Iris pigment epithelial cell (primary cell): ENCODE measurements at regions not wholly inside any gene's neighbourhood (a gene's known extent, or its start where the extent isn't known, plus 50 kb on each side); places are given as distances from the start of the nearest gene placed in this dataset.
A peak's percentile ranks its signal among the peaks of the same experiment; 100 is the strongest.
"Not testable (repeated sequence)": the region's sequence is repeated elsewhere in the genome, so short reads cannot be mapped to it uniquely, and the experiment has no call there.

ENCODE experiments used
- DNase-seq: peaks from one replicate; pipeline ENCODE4 v3.0.0-alpha.2; 2011; ENCODE audit warnings: low read depth

DNA sequence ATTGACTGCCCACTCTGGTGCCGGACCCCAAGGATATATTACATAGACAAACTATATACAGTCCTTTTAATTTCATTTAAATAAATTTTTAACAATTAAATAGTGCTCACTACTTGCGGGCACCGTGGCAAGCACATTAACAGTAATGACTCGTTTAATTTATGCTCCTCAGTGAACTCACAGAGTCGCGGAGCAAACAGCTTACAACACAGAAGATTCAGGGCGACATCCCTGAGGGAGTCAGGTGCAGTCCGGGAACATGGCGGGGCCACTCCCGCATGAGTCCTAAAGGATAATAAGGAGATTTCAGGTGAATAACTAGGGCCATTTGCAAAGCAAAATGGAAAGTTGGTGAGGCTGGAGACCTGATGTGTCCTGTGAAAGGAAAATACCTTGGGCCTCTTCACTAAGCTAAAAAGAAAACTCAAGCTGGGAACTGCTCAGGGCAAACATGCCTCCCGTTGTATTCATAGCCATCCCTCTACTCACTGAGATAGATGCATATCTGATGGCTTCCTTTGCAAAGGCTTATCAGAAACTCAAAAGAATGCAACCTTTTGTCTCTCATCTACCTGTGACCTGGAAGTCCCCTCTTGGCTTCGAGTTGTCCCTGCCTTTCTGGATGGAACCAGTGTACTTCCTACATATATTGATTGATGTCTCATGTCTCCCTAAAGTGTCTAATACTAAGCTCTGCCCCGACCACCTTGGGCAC lies 125.6 kb downstream of the KLF6 start:
- DNase-seq: no peak

DNA sequence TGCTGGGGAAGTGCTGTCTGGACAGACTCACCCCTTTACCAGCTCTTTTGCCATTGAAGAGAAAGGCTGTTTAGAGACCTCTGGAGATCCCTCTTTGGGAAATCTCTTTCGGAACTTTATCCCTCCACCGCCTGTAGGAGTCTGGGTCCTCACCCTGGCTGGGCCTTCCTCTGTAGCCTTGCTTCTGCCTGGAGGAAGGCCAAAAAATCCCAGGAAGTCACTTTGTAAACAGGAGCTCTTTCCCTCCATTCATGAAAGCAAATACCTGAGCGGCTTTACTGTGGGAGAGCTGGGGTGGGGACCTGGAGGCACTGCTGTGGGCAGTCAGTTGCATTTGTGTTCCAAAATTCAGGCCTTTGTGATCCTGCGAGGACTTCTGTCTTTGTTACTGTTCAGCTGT lies 126.2 kb downstream of the KLF6 start:
- no peak for DNase-seq

GRCh38 chr10:3656214-3656613 lies 128.8 kb downstream of the KLF6 start:
- no peak for DNase-seq

GRCh38 chr10:3655528-3655927 lies 129.5 kb downstream of the KLF6 start:
- no peak for DNase-seq

DNA sequence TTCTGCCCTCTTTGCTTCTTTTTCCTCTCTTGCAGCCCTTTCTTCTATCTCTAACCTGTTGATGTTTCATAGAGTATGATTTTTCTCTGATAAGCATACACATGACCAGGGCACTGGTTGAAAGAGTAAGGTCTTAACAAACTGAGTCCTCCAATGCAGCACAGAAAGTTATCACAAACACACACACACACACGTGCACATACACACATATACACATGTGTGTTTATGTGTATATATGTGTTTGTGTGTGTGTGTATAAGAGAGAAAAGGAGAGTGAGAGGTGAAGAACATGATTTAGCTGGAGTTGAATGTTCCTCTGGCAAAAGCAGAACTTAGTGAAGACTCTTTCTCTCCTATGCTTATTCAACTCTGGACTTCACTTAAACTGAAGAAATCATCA lies 130.0 kb downstream of the KLF6 start:
- no peak for DNase-seq

DNA sequence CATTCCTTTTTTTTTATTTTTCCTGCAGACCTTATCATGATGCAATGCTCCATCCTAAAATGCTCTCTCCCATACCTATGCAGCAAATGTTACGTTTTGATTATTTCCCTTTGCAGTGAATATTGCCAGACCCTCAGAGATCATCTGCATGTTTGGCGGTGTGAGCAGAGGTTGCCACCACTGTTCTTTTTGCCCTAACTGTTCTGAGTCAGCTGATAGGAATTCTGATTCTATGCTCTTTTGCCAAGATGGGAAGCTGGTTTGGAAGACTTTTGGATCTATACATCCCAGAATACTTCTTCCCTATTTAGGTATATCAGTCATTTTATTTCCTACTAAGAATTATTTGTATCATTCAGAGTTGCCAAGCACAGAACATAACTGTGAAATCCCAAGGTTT lies 130.5 kb downstream of the KLF6 start:
- DNase-seq: no peak

DNA sequence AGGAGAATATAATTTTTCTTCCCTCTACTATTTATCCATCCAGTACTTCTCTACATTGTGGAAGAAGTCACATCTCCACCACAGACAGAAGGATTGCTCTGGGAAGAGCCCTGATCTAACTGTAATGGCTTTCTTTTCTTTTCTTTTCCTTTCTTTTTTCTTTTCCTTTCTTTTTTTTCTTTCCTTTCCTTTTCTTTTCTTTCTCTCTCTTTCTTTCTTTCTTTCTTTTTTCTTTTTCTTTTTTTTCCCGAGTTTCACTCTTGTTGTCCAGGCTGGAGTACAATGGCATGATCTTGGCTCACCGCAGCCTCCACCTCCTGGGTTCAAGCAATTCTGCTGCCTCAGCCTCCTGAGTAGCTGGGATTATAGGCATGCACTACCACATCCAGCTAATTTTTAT lies 131.7 kb downstream of the KLF6 start:
- not testable (repeated sequence) for DNase-seq

GRCh38 chr10:3652886-3653285 lies 132.1 kb downstream of the KLF6 start:
- DNase-seq: no peak

- no peak for DNase-seq
These were observed 132.9 kb downstream of the KLF6 start for GRCh38 chr10:3651969-3652653.

DNA sequence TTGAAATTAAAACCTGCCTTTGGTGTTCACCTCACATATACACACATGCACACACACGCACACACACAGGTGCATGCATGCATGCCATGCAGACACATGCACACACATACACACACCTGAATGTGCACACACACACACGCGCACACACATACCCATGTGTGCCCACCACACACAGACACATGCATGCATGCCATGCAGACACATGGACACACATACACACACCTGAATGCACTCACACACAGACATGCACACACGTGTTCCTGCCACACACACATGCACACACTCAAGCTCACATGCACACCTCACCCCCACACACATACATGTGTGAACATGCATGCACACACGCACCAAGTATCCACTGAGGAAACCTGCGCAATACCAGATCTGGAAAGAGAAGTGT lies 136.4 kb downstream of the KLF6 start:
- no peak for DNase-seq

- DNase-seq: no peak
These were observed 136.8 kb downstream of the KLF6 start for GRCh38 chr10:3648170-3648569.

- DNase-seq: no peak
These were observed 137.9 kb downstream of the KLF6 start for GRCh38 chr10:3647074-3647473.

DNA sequence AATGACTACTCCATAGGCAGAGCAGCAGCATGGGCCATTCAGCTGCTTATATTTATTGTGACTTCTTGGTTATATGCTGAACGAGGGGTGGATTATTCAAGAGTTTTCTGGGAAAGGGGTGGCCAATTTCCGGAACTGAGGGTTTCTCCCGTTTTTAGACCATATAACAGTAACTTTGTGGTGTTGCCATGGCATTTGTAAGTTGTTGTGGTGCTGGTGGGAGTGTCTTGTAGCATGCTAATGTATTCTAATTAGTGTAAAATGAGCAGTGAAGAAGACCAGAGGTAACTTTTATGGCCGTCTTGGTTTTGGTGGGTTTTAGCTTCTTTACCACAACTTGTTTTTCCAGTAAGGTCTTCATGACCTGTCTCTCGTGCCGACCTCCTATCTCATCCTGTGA lies 139.6 kb downstream of the KLF6 start:
- DNase-seq: no peak

GRCh38 chr10:3640816-3641215 lies 144.2 kb downstream of the KLF6 start:
- DNase-seq: no peak

- no peak for DNase-seq
These were observed 145.5 kb downstream of the KLF6 start for GRCh38 chr10:3639546-3639945.

DNA sequence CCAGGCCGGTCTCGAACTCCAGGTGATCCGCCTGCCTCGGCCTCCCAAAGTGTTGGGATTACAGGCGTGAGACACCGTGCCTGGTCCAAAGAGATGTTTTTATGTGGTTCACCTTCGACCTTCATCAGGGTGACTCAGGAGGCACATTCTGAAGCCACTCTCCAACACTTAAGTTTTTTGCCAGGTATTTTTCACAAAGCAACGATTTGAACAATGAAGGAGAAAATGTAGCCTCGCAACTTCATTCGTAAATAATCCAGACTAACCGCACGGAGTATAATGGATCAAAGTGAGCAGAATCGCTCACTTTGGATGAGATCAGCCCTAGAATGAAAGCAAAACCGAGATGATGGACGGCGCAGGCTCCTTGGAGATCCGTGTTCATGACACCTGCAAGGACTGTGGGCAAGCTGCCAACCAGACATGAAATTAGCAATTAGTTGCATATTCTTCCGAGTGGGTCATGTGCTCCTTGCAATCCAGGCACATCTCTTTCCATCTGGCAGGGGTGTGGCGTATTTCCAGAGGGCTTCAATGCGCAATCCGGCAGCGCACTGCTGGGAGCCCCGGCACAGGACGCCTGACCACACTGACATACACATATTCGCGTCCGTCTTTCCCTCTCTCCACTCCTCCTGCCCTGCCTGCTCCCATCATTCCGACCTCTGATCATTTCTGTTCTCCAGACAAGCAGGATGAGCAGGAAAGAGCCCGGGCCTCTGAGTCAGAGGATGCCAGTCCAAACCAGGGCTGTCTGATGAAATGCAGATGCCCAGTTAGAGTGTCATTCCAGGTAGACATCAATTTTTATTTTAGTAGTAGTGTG lies 148.4 kb downstream of the KLF6 start:
- no peak for DNase-seq

GRCh38 chr10:3635697-3636096 lies 149.3 kb downstream of the KLF6 start:
- no peak for DNase-seq

- DNase-seq: no peak
These were observed 149.8 kb downstream of the KLF6 start for GRCh38 chr10:3635211-3635671.

GRCh38 chr10:3634646-3635045 lies 150.4 kb downstream of the KLF6 start:
- not testable (repeated sequence) for DNase-seq

DNA sequence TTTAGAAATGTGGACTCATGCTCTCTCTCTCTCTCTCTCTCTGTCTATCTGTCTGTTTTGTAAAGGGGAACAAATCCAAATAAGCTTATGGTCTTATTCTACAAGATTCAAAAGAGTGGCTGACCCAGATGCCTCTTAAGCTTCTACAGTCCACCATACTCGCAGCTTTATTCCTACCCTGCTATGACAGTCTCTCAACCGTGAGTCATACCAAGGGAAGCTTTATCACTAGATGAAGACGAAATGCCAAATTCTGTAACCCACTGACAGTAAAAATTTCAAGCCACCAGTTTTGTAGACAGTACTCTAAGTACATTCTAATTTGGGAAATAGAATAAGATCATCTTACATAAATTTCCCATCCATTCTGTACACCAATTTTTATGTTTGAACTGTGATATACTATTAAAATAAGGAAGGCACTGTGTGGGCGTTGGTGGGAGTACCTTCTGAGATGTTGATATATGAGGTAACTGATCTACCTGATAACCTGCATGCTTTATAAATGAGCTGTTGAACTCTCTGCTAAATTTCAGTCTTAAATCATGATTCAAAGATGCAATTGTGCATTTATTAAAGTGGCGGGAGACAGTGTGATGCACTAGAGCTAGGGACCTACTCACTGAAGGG lies 153.2 kb downstream of the KLF6 start:
- DNase-seq: peak; percentile 28

- no peak for DNase-seq
These were observed 153.7 kb downstream of the KLF6 start for GRCh38 chr10:3631291-3631690.

DNA sequence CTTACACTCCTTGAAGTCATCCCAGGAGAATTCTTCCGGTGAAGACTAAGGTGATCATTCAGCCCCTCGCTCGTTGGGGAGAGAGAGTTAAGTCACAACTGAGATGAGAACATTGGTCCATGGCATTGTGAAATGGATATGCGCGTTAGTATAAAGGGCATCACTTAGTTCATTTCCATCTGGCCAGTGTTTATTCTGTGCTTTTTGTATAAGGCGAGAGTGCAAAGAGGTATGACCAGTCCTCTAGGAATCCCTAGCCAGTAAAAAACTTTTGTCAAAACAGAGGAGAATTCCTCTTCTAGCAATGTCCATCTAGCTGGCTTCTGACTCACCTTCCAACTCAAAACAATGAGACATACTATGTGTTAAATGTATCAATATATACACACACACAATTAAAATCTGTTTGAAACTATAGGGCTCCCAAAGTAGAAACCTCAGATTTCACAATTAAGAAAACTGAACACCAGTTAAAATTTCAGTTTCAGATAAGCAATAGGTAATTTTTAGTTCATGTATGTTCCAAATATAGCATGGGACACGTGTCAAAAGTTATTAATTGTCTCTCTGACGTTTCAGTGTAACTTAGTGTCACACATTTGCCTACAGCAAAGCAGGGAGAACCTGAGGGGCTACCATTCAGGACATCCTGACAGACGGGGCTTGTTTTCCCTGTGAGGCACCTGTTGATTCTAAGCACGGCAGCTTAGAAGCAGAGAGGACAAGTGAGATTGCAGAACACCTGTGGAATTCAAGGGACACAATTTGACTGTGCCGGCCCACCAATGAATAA lies 158.9 kb downstream of the KLF6 start:
- peak; percentile 95 for DNase-seq
